Fibroblast of skin of right quadriceps (primary cell): ENCODE measurements at regions not wholly inside any gene's neighbourhood (a gene's known extent, or its start where the extent isn't known, plus 50 kb on each side); places are given as distances from the start of the nearest gene placed in this dataset.

Experiments
- DNase-seq: peaks from one replicate; pipeline ENCODE4 v3.0.0-alpha.2; 2013

GRCh38 chr22:27019827-27020226, 362.4 kb downstream of the MIAT start:
- DNase-seq = peak; percentile 44

- DNase-seq = no peak
Observed at GRCh38 chr22:27022274-27022895, 365.0 kb downstream of the MIAT start.

GRCh38 chr22:27022896-27023361, 365.5 kb downstream of the MIAT start:
- DNase-seq = no peak

GRCh38 chr22:27023591-27023990, 366.2 kb downstream of the MIAT start:
- no peak for DNase-seq

- no peak for DNase-seq
Observed at GRCh38 chr22:27024982-27025381, 367.6 kb downstream of the MIAT start.

GRCh38 chr22:27028093-27028492, 370.7 kb downstream of the MIAT start:
- no peak for DNase-seq

GRCh38 chr22:27029584-27030130, 372.3 kb downstream of the MIAT start:
- DNase-seq = no peak

- DNase-seq = no peak
Observed at GRCh38 chr22:27032091-27032761, 374.8 kb downstream of the MIAT start.

GRCh38 chr22:27041745-27042310, 384.4 kb downstream of the MIAT start:
- no peak for DNase-seq

GRCh38 chr22:27043262-27043661, 385.9 kb downstream of the MIAT start:
- DNase-seq = no peak

GRCh38 chr22:27045103-27045947, 387.9 kb downstream of the MIAT start:
- peak; percentile 84 for DNase-seq

- no peak for DNase-seq
Observed at GRCh38 chr22:27046086-27046485, 388.7 kb downstream of the MIAT start.

GRCh38 chr22:27046603-27047002, 389.2 kb downstream of the MIAT start:
- no peak for DNase-seq

GRCh38 chr22:27050771-27051170, 393.4 kb downstream of the MIAT start:
- DNase-seq = no peak

GRCh38 chr22:27051407-27051806, 394.0 kb downstream of the MIAT start:
- no peak for DNase-seq

GRCh38 chr22:27057717-27058116, 400.3 kb downstream of the MIAT start:
- no peak for DNase-seq

- DNase-seq = no peak
Observed at GRCh38 chr22:27060190-27060589, 402.8 kb downstream of the MIAT start.

- DNase-seq = no peak
Observed at GRCh38 chr22:27062910-27063309, 405.5 kb downstream of the MIAT start.

GRCh38 chr22:27063406-27063805, 406.0 kb downstream of the MIAT start:
- peak; percentile 35 for DNase-seq

- no peak for DNase-seq
Observed at GRCh38 chr22:27063841-27064240, 406.5 kb downstream of the MIAT start.

GRCh38 chr22:27064386-27064785, 407.0 kb downstream of the MIAT start:
- no peak for DNase-seq

- DNase-seq = no peak
Observed at GRCh38 chr22:27065279-27065678, 407.9 kb downstream of the MIAT start.

- no peak for DNase-seq
Observed at GRCh38 chr22:27066856-27067255, 409.5 kb downstream of the MIAT start.
